ENCODE measurements at regions not wholly inside any gene's neighbourhood (a gene's known extent, or its start where the extent isn't known, plus 50 kb on each side); places are given as distances from the start of the nearest gene placed in this dataset.

DNA sequence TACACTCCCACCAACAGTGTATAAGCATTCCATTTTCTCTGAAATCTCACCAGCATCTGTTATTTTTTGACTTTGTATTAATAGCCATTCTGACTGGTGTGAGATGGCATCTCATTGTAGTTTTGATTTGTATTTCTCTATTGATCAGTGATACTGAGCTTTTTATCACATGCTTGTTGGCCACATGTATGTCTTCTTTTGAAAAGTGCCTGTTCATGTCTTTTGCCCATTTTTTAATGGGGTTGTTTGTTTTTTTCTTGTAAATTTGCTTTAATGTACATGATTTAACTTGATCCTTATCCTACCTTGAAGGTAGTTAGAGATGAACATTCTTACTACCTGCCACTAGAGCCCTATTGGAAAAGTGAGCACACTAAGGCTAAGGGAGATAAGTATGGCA is 151.2 kb upstream of the KIF2A start:
- TF ChIP-seq EZH2 (optimal IDR thresholded peaks at IDR 0.05; ENCODE audit: low read depth, low read length) = no peak
- TF ChIP-seq, protein P1, sequence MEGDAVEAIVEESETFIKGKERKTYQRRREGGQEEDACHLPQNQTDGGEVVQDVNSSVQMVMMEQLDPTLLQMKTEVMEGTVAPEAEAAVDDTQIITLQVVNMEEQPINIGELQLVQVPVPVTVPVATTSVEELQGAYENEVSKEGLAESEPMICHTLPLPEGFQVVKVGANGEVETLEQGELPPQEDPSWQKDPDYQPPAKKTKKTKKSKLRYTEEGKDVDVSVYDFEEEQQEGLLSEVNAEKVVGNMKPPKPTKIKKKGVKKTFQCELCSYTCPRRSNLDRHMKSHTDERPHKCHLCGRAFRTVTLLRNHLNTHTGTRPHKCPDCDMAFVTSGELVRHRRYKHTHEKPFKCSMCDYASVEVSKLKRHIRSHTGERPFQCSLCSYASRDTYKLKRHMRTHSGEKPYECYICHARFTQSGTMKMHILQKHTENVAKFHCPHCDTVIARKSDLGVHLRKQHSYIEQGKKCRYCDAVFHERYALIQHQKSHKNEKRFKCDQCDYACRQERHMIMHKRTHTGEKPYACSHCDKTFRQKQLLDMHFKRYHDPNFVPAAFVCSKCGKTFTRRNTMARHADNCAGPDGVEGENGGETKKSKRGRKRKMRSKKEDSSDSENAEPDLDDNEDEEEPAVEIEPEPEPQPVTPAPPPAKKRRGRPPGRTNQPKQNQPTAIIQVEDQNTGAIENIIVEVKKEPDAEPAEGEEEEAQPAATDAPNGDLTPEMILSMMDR (IDR thresholded peaks at IDR 0.05; ENCODE audit: low read length) = no peak
- no peak for TF ChIP-seq EZH2phosphoT487 (IDR thresholded peaks at IDR 0.05; ENCODE audit: low read length)
